SU-DHL-6 (cell line): ENCODE measurements at regions not wholly inside any gene's neighbourhood (a gene's known extent, or its start where the extent isn't known, plus 50 kb on each side); places are given as distances from the start of the nearest gene placed in this dataset.

ENCODE experiments used
- CTCF ChIP-seq: fragments of 200-600 bp; sonication (generic); IDR thresholded peaks from one replicate; pipeline ENCODE4 v1.5.1; 2017; ENCODE audit warnings: antibody characterized with exemption, mild to moderate bottlenecking, low read length, moderate library complexity; ENCODE audit not compliant: insufficient read depth, poor library complexity, severe bottlenecking
- EZH2phosphoT487 ChIP-seq: fragments of 200-600 bp; sonication (generic), shearing (Covaris generic); conservative IDR thresholded peaks from 2 replicates; pipeline ENCODE4 v1.6.1; 2018; ENCODE audit warnings: mild to moderate bottlenecking, antibody characterized with exemption, low read length, moderate library complexity, mixed read lengths

GRCh38 chr16:17770104-17770503 is 299.3 kb upstream of the XYLT1 start:
- no peak for TF ChIP-seq CTCF
- no peak for TF ChIP-seq EZH2phosphoT487
